ENCODE measurements at regions not wholly inside any gene's neighbourhood (a gene's known extent, or its start where the extent isn't known, plus 50 kb on each side); places are given as distances from the start of the nearest gene placed in this dataset.

DNA sequence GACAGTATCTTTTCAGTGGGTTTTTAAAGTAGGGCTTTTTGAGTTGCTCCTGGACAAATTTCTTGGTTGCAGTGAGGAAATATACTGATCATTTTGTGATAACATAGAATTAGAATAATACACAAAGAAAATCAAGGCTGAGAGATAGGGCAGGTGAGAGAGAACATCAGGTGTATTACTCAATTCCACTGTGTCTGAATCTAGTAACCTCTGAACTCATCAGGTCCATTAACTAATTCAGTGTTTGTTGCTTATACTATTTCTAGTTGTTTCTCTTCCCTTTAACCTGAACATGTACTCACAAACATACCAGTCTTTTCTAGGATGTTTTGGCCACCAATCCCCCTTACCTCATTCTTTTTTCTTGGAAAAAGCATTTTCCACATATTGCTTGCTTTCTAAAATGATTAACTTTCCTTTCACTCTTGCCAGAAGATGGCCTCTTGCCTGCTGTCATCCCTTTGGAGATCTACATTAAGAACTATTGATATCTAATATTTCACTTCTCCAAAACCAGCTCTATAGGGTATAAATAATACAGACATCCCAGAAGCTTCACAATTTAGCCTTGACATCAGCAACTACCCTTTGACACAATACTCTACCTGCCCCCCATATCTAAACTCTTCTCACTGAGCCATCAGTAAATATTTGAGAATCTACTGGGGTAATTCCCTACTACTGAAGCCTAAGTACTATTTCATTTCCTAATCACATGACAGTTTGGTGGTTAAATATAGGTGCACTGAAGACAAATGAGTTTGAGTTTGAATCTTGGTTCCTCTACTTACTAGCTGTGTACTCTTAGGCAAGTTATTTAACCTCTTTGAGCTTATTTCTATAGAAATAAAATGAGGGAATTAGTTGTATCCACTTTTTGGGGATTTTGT is 470.8 kb upstream of the IGFBP7 start:
- no peak for DNase-seq (ENCODE audit: low read depth, low spot score)
- H3K4me3 ChIP-seq (replicated peaks in 1 of 3; ENCODE audit: insufficient read depth in 1 of 3, low read depth in 1 of 3, low read length in 3 of 3): no peak overlapping the region
- dilution Hi-C loops (cut with MboI; ENCODE audit: extremely low pct_ligation_motif_present, low sequenced_read_pairs) (no loop called here), intact Hi-C loops (cut with micrococcal nuclease) (no loop called here)
- no peak for FAIRE-seq
- BruUV-seq (replicated peaks): no TSS peak
- H3K27me3 ChIP-seq (ENCODE audit: control insufficient read depth in 2 of 2, insufficient read depth in 2 of 2, low read length in 2 of 2): no peaks in the 10 kb centered on the region
- H4K20me1 ChIP-seq (replicated peaks; ENCODE audit: control insufficient read depth, extremely low read depth, insufficient read depth, low read length): no peaks in the 10 kb centered on the region
- ChIA-PET POLR2A (no interaction called here), CTCF (no interaction called here)
- TF ChIP-seq EZH2 (IDR thresholded peaks at IDR 0.05; ENCODE audit: borderline replicate concordance, low read depth, low read length, severe bottlenecking) (no peak), POLR2AphosphoS5 (IDR thresholded peaks at IDR 0.05; ENCODE audit: insufficient read depth, low read depth, low read length) (no peak), GATA2 (IDR thresholded peaks at IDR 0.05; ENCODE audit: insufficient read depth, insufficient read length, low read depth, low read length) (no peak), MYC (IDR thresholded peaks at IDR 0.05; ENCODE audit: low read depth, low read length) (no peak), FOS (IDR thresholded peaks at IDR 0.05; ENCODE audit: borderline replicate concordance, insufficient read depth, low read length) (no peak), JUN (IDR thresholded peaks at IDR 0.05; ENCODE audit: borderline replicate concordance, insufficient read depth, insufficient read length, low read depth) (no peak)
- TF ChIP-seq, protein P1, sequence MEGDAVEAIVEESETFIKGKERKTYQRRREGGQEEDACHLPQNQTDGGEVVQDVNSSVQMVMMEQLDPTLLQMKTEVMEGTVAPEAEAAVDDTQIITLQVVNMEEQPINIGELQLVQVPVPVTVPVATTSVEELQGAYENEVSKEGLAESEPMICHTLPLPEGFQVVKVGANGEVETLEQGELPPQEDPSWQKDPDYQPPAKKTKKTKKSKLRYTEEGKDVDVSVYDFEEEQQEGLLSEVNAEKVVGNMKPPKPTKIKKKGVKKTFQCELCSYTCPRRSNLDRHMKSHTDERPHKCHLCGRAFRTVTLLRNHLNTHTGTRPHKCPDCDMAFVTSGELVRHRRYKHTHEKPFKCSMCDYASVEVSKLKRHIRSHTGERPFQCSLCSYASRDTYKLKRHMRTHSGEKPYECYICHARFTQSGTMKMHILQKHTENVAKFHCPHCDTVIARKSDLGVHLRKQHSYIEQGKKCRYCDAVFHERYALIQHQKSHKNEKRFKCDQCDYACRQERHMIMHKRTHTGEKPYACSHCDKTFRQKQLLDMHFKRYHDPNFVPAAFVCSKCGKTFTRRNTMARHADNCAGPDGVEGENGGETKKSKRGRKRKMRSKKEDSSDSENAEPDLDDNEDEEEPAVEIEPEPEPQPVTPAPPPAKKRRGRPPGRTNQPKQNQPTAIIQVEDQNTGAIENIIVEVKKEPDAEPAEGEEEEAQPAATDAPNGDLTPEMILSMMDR (IDR thresholded peaks at IDR 0.05; ENCODE audit: extremely low read depth in 1 of 2, insufficient read depth in 1 of 2, low read depth in 1 of 2, low read length in 2 of 2): no peak
- TF ChIP-seq, protein P2, sequence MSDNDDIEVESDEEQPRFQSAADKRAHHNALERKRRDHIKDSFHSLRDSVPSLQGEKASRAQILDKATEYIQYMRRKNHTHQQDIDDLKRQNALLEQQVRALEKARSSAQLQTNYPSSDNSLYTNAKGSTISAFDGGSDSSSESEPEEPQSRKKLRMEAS (IDR thresholded peaks at IDR 0.05; ENCODE audit: insufficient read depth, insufficient read length): no peak
- H3K4me2 ChIP-seq (ENCODE audit: insufficient read depth, low read length): no peak overlapping the region
- no peak overlapping the region for H3K27ac ChIP-seq (ENCODE audit: insufficient read depth, low read depth, low read length)
- no peak overlapping the region for H2AFZ ChIP-seq (ENCODE audit: low read depth, low read length)
- H3K9me3 ChIP-seq (replicated peaks; ENCODE audit: control insufficient read depth, insufficient read depth, low read length): no peaks in the 10 kb centered on the region
- no peak overlapping the region for H3K9ac ChIP-seq (replicated peaks; ENCODE audit: extremely low read depth, insufficient read depth, low read length)
- no peaks in the 10 kb centered on the region for H3K36me3 ChIP-seq (ENCODE audit: control insufficient read depth in 2 of 2, extremely low read depth in 1 of 2, insufficient read depth in 2 of 2, low read length in 2 of 2)
- H3K79me2 ChIP-seq (ENCODE audit: control insufficient read depth, insufficient read depth, low read length): no peaks in the 10 kb centered on the region
- no peaks in the 10 kb centered on the region for H3K9me1 ChIP-seq (replicated peaks; ENCODE audit: control insufficient read depth, extremely low read depth, insufficient read depth, low read length)
- H3K4me1 ChIP-seq (ENCODE audit: control insufficient read depth, extremely low read depth, insufficient read depth, low read length): no peaks in the 10 kb centered on the region

Data from endothelial cell of umbilical vein (primary cell).